ENCODE measurements at regions not wholly inside any gene's neighbourhood (a gene's known extent, or its start where the extent isn't known, plus 50 kb on each side); places are given as distances from the start of the nearest gene placed in this dataset.

DNA sequence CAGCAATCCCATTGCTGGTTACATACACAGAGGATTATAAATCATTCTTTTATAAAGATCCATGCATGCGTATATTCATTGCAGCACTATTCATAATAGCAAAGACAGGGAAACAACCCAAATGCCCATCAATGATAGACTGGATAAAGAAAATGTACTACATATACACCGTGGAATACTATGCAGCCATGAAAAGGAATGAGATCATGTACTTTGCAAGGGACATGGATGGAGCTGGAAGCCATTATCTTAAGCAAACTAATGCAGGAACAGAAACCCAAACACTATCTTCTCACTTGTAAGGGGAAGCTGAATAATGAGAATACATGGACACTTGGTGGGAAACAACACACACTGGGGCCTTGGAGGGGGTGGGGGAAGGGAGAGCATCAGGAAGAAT, 529.7 kb downstream of the TBC1D32 start:
- TF ChIP-seq, protein P1, sequence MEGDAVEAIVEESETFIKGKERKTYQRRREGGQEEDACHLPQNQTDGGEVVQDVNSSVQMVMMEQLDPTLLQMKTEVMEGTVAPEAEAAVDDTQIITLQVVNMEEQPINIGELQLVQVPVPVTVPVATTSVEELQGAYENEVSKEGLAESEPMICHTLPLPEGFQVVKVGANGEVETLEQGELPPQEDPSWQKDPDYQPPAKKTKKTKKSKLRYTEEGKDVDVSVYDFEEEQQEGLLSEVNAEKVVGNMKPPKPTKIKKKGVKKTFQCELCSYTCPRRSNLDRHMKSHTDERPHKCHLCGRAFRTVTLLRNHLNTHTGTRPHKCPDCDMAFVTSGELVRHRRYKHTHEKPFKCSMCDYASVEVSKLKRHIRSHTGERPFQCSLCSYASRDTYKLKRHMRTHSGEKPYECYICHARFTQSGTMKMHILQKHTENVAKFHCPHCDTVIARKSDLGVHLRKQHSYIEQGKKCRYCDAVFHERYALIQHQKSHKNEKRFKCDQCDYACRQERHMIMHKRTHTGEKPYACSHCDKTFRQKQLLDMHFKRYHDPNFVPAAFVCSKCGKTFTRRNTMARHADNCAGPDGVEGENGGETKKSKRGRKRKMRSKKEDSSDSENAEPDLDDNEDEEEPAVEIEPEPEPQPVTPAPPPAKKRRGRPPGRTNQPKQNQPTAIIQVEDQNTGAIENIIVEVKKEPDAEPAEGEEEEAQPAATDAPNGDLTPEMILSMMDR (IDR thresholded peaks at IDR 0.05 in 8 of 11, conservative IDR thresholded peaks at IDR 0.05 in 3 of 11), result no peak
- TF ChIP-seq POLR2A (IDR thresholded peaks at IDR 0.05) (no peak), POLR2AphosphoS5 (IDR thresholded peaks at IDR 0.05) (no peak)

Measured in spleen (tissue), 7 donors.